ENCODE measurements at regions not wholly inside any gene's neighbourhood (a gene's known extent, or its start where the extent isn't known, plus 50 kb on each side); places are given as distances from the start of the nearest gene placed in this dataset.

DNA sequence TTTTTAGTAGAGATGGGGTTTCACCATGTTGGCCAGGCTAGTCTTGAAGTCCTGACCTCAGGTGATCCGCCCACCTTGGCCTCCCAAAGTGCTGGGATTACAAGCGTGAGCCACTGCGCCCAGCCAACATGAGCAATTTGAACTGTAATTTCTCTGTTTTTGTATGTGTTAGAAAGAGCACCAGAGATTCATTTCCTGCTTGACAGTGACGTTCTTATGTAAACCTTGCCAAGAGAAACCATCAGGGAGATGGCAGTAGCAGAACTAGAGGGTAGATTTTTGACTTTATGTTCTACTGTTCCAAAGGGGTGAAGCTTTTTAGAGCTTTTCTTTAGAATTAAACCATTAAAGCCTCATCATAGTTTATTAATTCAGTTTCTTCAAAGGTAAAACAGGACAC is 148.1 kb upstream of the UMPS start:
- H3K27ac ChIP-seq, result no peak overlapping the region
- DNase-seq (ENCODE audit: low spot score) (no peak), ATAC-seq (ENCODE audit: insufficient number of reproducible peaks, low FRiP score, low read depth) (no peak)
- no peaks in the 10 kb centered on the region for H3K27me3 ChIP-seq (replicated peaks; ENCODE audit: insufficient read depth)
- TF ChIP-seq, protein P1, sequence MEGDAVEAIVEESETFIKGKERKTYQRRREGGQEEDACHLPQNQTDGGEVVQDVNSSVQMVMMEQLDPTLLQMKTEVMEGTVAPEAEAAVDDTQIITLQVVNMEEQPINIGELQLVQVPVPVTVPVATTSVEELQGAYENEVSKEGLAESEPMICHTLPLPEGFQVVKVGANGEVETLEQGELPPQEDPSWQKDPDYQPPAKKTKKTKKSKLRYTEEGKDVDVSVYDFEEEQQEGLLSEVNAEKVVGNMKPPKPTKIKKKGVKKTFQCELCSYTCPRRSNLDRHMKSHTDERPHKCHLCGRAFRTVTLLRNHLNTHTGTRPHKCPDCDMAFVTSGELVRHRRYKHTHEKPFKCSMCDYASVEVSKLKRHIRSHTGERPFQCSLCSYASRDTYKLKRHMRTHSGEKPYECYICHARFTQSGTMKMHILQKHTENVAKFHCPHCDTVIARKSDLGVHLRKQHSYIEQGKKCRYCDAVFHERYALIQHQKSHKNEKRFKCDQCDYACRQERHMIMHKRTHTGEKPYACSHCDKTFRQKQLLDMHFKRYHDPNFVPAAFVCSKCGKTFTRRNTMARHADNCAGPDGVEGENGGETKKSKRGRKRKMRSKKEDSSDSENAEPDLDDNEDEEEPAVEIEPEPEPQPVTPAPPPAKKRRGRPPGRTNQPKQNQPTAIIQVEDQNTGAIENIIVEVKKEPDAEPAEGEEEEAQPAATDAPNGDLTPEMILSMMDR (IDR thresholded peaks at IDR 0.05), result no peak
- H3K4me1 ChIP-seq (ENCODE audit: control insufficient read depth in 1 of 2, low read depth in 2 of 2), result peaks cover 0 to 11% of the 10 kb centered on the region in 2 donors
- no peak overlapping the region for H3K4me3 ChIP-seq
- H3K36me3 ChIP-seq, result no peaks in the 10 kb centered on the region
- H3K9me3 ChIP-seq, result no peaks in the 10 kb centered on the region

DNA sequence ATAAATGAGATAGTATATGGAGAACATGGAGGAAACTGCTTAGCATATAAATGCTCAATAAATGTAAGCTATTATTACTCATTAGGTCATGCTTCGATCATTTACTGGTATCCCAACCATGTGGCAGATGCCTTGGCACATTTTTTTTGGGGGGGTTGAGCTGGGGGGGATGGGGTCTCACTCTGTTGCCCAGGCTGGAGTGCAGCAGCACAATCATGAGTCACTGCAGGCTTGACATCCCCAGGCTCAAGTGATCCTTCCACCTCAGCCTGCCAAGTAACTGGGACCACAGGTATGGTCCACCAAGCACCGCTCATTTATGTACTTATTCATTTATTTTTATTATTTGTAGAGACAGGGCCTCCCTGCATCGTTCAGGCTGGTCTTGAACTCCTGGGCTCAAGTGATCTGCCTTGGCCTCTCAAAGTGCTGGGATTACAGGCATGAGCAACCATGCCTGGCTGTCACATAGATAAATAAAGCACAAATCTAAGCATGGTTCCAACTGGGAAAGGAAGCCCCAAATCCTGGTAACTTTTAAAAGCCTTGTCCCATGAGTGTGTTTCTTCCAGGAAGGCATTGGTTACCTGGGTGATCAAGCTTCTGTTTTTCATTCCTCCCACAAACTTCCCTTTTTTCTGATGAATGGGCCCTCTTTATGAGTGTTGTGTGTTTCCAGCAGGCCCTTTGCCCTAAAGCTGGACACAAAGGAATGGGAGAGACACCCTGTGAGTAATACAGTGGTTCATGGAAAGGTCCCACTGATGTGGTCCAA is 147.4 kb upstream of the UMPS start:
- Histone ChIP-seq H3K4me1 (ENCODE audit: control insufficient read depth in 1 of 2, low read depth in 2 of 2) (peaks cover 0 to 11% of the 10 kb centered on the region in 2 donors), H3K4me3 (no peak overlapping the region), H3K36me3 (no peaks in the 10 kb centered on the region), H3K27ac (no peak overlapping the region), H3K27me3 (replicated peaks; ENCODE audit: insufficient read depth) (no peaks in the 10 kb centered on the region), H3K9me3 (no peaks in the 10 kb centered on the region)
- ATAC-seq (ENCODE audit: insufficient number of reproducible peaks, low FRiP score, low read depth), result no peak
- TF ChIP-seq, protein P1 (IDR thresholded peaks at IDR 0.05), result no peak
- no peak for DNase-seq (ENCODE audit: low spot score)

DNA sequence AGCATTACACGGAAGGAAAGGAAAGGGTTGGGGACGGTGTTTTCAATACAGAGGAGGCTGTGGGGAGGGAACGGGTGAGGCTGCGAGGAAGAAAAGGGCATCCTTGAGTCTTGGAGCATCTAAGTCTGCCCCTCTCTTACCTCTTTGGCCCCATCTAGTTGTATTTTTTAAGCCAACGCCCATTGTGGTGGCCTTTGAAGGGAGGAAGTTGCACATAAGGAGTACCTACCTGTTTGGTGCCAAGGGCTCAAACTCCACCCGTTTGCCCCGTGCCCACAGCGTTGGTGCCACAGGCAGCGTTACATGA is 146.1 kb upstream of the UMPS start:
- H3K27me3 ChIP-seq (replicated peaks; ENCODE audit: insufficient read depth), result no peaks in the 10 kb centered on the region
- peak overlapping the region; percentile 72 for H3K4me3 ChIP-seq
- no peaks in the 10 kb centered on the region for H3K9me3 ChIP-seq
- TF ChIP-seq, protein P1 (IDR thresholded peaks at IDR 0.05), result no peak
- peaks cover 0 to 11% of the 10 kb centered on the region in 2 donors for H3K4me1 ChIP-seq (ENCODE audit: control insufficient read depth in 1 of 2, low read depth in 2 of 2)
- no peak for ATAC-seq (ENCODE audit: insufficient number of reproducible peaks, low FRiP score, low read depth)
- no peak for DNase-seq (ENCODE audit: low spot score)
- H3K36me3 ChIP-seq, result no peaks in the 10 kb centered on the region
- H3K27ac ChIP-seq, result no peak overlapping the region

DNA sequence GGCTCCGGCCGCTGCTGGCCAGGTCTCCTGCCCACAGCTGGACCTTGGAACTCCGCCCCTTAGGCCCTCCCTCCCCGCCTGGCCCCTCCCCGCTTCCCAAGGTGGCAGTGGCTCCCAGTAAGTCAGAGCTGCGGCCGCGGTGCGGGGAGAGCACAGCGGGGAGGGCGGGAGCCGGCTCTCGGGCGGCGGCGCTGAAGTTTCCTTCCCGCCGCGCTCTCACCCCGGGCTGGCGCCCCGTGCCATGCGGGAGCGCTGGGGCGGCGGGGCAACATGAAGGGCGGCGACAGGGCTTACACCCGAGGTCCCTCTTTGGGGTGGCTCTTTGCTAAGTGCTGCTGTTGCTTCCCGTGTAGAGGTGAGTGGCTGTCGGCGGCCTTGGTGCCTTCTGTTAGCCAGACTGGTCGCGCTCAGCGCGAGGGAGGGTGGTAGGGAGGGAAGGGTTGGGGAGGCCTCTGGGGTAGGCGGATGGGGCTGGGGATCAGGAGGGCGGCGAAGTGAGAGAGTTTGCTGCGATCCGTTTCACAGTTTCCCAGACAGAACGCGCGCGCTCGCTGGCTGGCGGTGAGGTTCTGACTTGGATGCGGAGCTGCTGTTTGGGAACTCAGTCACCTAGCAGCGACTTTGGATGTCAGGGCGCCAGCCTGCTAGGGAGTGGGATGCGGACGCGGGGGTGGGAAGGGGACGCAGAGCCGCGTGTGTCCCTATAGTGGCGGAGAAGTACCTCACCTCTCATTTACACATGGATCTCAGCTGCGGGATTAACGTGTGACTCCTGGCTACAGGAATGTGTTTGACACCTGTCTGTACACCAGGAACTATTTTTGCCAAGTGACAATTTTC is 145.5 kb upstream of the UMPS start:
- ATAC-seq (ENCODE audit: insufficient number of reproducible peaks, low FRiP score, low read depth), result no peak
- Histone ChIP-seq H3K27me3 (replicated peaks; ENCODE audit: insufficient read depth) (no peaks in the 10 kb centered on the region), H3K9me3 (no peaks in the 10 kb centered on the region), H3K4me3 (peak overlapping the region; percentile 72), H3K36me3 (no peaks in the 10 kb centered on the region), H3K4me1 (ENCODE audit: control insufficient read depth in 1 of 2, low read depth in 2 of 2) (peaks cover 0 to 11% of the 10 kb centered on the region in 2 donors), H3K27ac (peak overlapping the region; percentile 25 to 54)
- peak; percentile 43 for DNase-seq (ENCODE audit: low spot score)
- TF ChIP-seq, protein P1 (IDR thresholded peaks at IDR 0.05), result no peak
